ENCODE measurements at regions not wholly inside any gene's neighbourhood (a gene's known extent, or its start where the extent isn't known, plus 50 kb on each side); places are given as distances from the start of the nearest gene placed in this dataset.

DNA sequence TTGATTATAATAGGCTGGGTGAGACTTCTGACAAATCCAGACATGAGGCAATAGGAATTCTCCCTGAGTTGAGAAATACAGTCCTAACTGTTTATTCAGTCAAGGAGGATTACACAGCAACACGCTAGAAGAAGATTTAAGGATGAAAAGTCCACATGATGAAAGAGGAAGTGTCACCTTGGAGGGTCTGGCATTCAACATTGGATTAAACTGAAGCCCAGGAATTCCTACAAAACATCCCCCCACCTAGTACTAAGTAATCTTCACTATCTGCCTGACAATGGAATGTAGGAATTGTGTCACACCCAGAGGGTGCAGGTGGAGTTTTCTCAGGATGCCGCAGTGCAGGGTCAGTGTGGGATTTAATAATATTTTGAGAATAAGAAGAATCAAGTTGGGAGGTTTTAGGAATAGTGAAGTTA is 142.4 kb downstream of the SOCS6 start:
- DNase-seq: no peak

GRCh38 chr18:70430501-70431173 is 141.8 kb downstream of the SOCS6 start:
- no peak for DNase-seq

DNA sequence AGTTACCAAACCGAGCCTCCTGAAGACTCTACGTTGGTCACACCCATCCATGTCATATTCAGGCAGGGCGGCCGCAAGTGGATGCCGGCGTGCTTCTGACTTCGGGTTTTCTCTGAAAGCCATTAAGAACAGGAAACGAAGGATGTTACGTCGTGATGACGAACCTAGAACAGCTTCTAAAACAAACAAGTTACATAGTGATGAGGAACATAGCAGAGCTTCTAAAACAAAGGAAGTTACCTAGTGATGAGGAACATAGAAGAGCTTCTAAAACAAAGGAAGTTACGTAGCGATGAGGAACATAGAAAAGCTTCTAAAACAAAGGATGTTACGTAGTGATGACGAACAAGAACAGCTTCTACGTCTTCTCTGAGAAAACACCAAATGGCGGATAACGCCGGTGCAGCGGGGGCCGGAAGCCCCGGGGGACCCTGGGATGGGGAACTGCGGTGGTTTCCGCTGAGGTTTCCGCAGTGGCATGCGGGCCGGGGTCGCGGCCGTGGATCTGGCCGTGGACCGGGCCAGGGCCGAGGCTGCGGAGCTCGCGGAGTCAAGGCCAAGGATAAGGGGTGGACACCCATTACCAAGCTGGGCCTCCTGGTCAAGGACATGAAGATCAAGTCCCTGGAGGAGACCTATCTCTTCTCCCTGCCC is 141.1 kb downstream of the SOCS6 start:
- DNase-seq: no peak

- DNase-seq: no peak
These were observed 139.6 kb downstream of the SOCS6 start for GRCh38 chr18:70428439-70428838.

DNA sequence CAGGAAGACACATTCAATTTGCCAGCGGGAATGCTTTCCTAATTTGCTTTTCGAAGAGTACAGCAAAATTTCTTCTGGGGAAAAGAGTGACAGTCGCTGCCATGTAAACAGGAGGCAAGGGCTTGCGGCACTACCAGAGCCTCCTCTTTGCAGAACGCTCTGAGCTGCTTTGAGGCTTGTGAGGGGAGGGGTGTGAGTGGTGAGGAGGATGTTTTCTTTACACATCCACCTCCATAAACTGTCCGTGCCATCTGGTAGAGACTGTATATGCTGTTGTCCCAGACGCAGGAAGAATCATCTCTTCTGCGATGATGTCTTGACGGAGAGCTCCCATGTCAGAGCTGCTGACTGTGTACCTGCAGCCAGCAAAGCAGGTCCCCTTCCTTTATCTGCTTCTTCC is 138.0 kb downstream of the SOCS6 start:
- no peak for DNase-seq

- no peak for DNase-seq
These were observed 136.4 kb downstream of the SOCS6 start for GRCh38 chr18:70425236-70425635.

- no peak for DNase-seq
These were observed 135.1 kb downstream of the SOCS6 start for GRCh38 chr18:70423988-70424387.

GRCh38 chr18:70423120-70423519 is 134.3 kb downstream of the SOCS6 start:
- DNase-seq: no peak

GRCh38 chr18:70422391-70422965 is 133.6 kb downstream of the SOCS6 start:
- DNase-seq: no peak

DNA sequence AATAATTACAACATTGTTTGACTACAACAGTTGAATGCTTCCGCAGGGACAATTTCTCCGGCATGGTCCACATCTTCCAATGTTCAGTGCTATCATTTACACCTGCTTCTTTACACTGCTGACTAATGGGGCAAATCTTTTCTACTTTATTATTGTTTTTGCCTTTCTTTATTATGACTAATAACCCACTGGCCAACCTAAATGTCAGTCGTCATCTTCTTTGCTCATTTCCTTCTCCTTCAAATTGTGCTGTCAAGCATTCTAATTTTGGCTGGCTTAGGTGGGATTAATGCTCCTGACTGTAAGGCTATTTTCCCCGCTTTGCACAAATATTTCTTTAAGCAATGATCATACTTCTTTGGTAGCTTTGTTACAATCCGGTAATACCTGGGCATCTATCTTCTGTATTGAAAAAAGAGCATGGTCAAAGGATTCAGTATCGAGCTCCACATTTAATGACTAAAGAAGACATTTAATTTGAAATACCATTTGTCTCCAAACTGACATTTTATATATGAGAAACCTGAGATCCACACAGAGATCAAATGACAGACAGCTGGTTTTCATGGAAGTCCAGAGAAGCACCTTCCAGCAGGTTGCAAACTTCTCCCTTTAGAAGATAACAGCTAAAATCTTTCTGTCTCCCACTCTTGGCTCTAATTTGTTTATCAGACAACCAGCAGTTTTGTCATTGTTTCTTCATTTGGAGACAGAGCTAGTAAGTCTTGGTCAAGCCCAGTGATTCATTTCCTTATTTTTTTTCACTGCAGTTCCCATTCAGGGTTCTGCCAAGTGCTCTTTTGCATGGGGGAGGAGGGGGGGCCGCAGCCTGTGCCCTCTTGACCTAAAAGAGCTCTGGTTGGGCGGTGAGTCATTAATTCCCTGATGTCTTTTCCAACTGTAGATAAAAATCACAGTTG is 132.9 kb downstream of the SOCS6 start:
- no peak for DNase-seq

GRCh38 chr18:70420146-70420898 is 131.5 kb downstream of the SOCS6 start:
- DNase-seq: no peak

DNA sequence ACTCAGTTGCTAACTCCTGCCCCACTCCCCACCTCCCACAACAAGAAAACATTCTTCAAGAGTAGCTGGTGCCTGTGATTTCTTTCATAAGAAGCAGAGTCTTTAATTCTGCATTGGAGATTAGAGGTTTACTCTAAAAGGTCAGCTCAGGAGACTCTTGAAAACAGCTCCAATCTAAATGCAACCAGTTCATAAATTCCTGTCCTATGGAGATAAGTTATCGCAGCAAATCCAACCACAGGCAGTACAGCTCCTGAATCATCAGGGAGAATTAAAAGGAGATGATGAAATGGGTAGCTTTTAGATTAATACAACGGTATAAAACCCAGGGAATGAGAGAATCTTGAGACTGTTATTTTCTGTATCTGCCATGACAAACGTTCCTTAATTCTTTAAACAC is 130.7 kb downstream of the SOCS6 start:
- DNase-seq: no peak

DNA sequence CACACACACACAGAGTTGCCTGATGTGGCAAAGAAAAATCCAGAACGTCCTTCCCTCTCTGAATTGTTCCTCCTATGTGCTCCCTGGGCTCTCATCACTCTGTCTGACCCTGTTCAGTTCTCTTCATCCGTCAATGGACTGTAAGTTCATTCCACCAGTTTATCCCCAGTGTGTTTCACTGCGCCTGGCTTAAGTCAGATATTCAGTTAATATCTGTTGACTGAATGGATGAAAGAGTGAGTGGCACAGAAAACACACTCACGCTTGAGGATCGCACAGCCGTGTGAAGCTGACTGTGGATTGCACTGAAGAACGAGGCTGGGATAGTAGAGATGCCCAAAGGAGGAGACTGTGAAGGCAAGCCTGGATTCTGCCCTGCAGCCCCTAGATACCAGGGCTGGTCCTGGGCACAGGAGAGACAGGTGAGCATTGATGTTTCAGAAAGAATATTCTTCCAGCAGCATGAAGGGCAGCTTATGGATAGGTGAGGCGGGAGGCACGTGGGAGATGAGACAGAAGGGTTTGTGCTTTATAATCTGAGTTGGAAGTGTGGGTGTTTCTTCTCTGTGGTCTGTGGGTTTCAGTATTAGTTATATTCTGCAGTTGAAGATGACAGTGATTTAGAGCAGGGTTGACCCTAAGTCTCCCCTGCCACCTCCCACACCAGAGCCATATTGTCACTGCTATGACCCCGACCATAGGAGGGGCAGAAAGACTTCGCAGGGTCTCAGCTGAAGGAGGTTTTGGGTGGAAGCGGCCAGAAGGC is 129.9 kb downstream of the SOCS6 start:
- DNase-seq: no peak

GRCh38 chr18:70417847-70418246 is 129.0 kb downstream of the SOCS6 start:
- no peak for DNase-seq

GRCh38 chr18:70416496-70416895 is 127.7 kb downstream of the SOCS6 start:
- DNase-seq: no peak

- no peak for DNase-seq
These were observed 127.1 kb downstream of the SOCS6 start for GRCh38 chr18:70415823-70416488.

- no peak for DNase-seq
These were observed 125.6 kb downstream of the SOCS6 start for GRCh38 chr18:70414315-70414900.

DNA sequence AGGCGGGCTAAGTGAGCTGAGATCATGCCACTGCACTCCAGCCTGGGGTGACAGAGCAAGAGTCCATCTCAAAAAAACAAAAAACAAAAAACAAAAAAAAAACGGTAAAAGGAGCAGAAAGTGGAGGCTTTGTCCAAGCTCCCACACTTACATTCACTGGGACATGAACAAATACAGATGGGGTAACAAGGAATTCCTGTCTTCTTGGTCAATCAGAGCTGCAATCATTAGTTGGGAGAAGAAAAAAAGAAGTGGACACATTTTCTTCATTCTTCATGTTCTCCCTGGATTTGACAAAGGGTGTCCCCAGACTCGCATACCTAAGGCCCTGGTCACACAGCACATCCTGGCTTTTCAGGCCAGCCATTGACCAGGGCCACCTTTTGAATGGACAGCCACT is 124.6 kb downstream of the SOCS6 start:
- DNase-seq: no peak

GRCh38 chr18:70411876-70412435 is 123.1 kb downstream of the SOCS6 start:
- no peak for DNase-seq

GRCh38 chr18:70411307-70411706 is 122.5 kb downstream of the SOCS6 start:
- DNase-seq: no peak

DNA sequence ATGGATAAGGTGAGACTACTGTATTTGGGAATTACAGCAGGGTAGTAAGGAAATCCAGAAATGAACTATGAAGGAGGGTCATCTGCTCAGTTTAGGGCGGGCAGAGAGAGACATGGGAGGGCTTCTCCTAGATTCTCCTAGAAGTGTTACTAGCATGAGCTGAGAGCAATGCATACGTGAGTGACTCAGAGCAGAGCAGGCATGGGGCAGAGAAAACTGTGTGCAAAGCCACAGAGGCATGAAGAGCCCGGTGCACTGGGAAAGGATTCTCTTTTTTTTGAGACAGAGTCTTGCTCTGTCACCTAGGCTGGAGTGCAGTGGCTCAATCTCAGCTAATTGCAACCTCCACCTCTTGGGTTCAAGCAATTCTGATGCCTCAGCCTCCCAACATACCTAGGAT is 116.2 kb downstream of the SOCS6 start:
- no peak for DNase-seq

Data from NCI-H446 (cell line).